OCI-LY7 (cell line): ENCODE measurements at regions not wholly inside any gene's neighbourhood (a gene's known extent, or its start where the extent isn't known, plus 50 kb on each side); places are given as distances from the start of the nearest gene placed in this dataset.

Experiments
- BruUV-seq: library from RNA; stranded (reverse); fragments of 400-500 nt; replicated peaks from 2 replicates; lab custom pipeline; 2021; lab: Mats Ljungman, UMichigan
- CTCF ChIA-PET: fragments of 300-600 bp; sonication (Branson Sonifier 250); formaldehyde crosslinking; loops from one replicate; lab custom pipeline; 2022; ENCODE audit warnings: antibody characterized with exemption; ENCODE audit not compliant: unreplicated experiment; lab: Charles Lee
- POLR2A ChIA-PET: fragments of 300-600 bp; sonication (Branson Sonifier 250); formaldehyde crosslinking; loops from one replicate; lab custom pipeline; 2022; ENCODE audit warnings: antibody characterized with exemption; lab: Charles Lee
- DNase-seq: peaks from one replicate; pipeline ENCODE4 v3.0.0-alpha.2; 2015; ENCODE audit warnings: low spot score
- H2AFZ ChIP-seq: fragments of 200-600 bp; sonication (generic), shearing (Covaris generic); 2 replicates; pipeline ENCODE4 v1.6.1; 2014; ENCODE audit warnings: mild to moderate bottlenecking, antibody characterized with exemption, low read length, moderate library complexity
- H3K27ac ChIP-seq: fragments of 200-600 bp; sonication (generic); 2 replicates; pipeline ENCODE4 v1.5.1; 2014; ENCODE audit warnings: mixed run types, low read depth, mild to moderate bottlenecking, moderate library complexity, low read length, inconsistent platforms; ENCODE audit not compliant: poor library complexity, severe bottlenecking
- H3K36me3 ChIP-seq: fragments of 200-600 bp; sonication (generic); 2 replicates; pipeline ENCODE4 v1.6.1; 2014; ENCODE audit warnings: mild to moderate bottlenecking, antibody characterized with exemption, low read length, moderate library complexity, mixed read lengths; ENCODE audit not compliant: insufficient read depth
- H3K4me1 ChIP-seq: fragments of 200-600 bp; sonication (generic); 2 replicates; pipeline ENCODE4 v1.5.1; 2014; ENCODE audit warnings: mild to moderate bottlenecking, low read length; ENCODE audit not compliant: insufficient read depth, poor library complexity, severe bottlenecking
- H3K4me2 ChIP-seq: fragments of 200-600 bp; sonication (generic); 2 replicates; pipeline ENCODE4 v1.6.1; 2014; ENCODE audit warnings: mild to moderate bottlenecking, low read length
- H3K4me3 ChIP-seq: fragments of 200-600 bp; sonication (generic); 2 replicates; pipeline ENCODE4 v1.5.1; 2014; ENCODE audit warnings: mild to moderate bottlenecking, low read depth, low read length; ENCODE audit not compliant: poor library complexity, severe bottlenecking
- H3K79me2 ChIP-seq: fragments of 200-600 bp; sonication (generic); 2 replicates; pipeline ENCODE4 v1.6.1; 2016; ENCODE audit warnings: low read depth, mild to moderate bottlenecking, low read length, moderate library complexity, mixed read lengths; ENCODE audit not compliant: insufficient read depth
- H3K9me2 ChIP-seq: fragments of 200-600 bp; sonication (generic); 2 replicates; pipeline ENCODE4 v1.6.1; 2016; ENCODE audit warnings: mild to moderate bottlenecking, low read length, mixed read lengths; ENCODE audit not compliant: insufficient read depth
- H3K9me3 ChIP-seq: fragments of 200-600 bp; sonication (generic); 2 replicates; pipeline ENCODE4 v1.6.1; 2014; ENCODE audit warnings: mild to moderate bottlenecking, mixed run types, low read length, mixed read lengths
- H4K20me1 ChIP-seq: fragments of 200-600 bp; sonication (generic); 2 replicates; pipeline ENCODE4 v1.6.1; 2014; ENCODE audit warnings: mild to moderate bottlenecking, antibody characterized with exemption, low read length, moderate library complexity, mixed read lengths; ENCODE audit not compliant: insufficient read depth
- EZH2phosphoT487 ChIP-seq: fragments of 200-600 bp; sonication (generic); IDR thresholded peaks from 2 replicates; pipeline ENCODE4 v1.6.1; 2018; ENCODE audit warnings: low read depth, borderline replicate concordance, mild to moderate bottlenecking, mixed run types, antibody characterized with exemption, low read length, moderate library complexity, mixed read lengths
- intact Hi-C: fragments of 100-400 bp; cut with micrococcal nuclease; formaldehyde crosslinking; loops from one replicate; pipeline ENCODE4 v1.10.0; 2022; ENCODE audit not compliant: unreplicated experiment
- TF ChIP-seq, protein P1 (sequence below): fragments of 200-600 bp; sonication (generic); conservative IDR thresholded peaks from 2 replicates; pipeline ENCODE4 v1.5.1; 2014; ENCODE audit warnings: mild to moderate bottlenecking, antibody characterized with exemption, low read length, moderate library complexity, mixed read lengths

DNA sequence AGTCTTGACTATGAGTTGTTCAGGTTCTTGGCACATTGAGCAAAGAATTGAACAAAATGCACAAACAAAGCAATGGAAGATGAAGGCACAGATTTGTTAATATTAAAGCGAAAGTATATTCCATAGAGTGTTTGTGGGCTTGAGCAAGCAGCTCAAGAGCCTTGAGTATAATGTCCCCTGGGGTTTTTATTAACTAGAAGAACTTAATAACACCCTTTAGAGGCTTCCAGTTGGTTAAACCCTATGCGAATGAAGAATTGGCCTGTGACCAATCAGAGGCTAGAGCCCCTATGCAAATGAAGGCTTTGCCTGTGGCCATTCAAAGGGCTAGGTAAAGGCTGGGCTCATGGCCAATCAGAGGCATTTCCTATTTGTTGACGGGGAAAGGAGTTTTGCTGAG lies 135.3 kb upstream of the IL12B start:
- Histone ChIP-seq H3K9me2 (no peaks in the 10 kb centered on the region), H2AFZ (no peak overlapping the region), H3K36me3 (no peaks in the 10 kb centered on the region), H3K79me2 (no peaks in the 10 kb centered on the region), H3K9me3 (no peaks in the 10 kb centered on the region), H3K4me1 (no peaks in the 10 kb centered on the region), H3K4me2 (no peak overlapping the region), H4K20me1 (no peaks in the 10 kb centered on the region), H3K4me3 (no peak overlapping the region), H3K27ac (no peak overlapping the region)
- intact Hi-C loops = no loop called here
- BruUV-seq = no TSS peak
- CTCF ChIA-PET = no interaction called here
- no peak for TF ChIP-seq EZH2phosphoT487
- TF ChIP-seq, protein P1, sequence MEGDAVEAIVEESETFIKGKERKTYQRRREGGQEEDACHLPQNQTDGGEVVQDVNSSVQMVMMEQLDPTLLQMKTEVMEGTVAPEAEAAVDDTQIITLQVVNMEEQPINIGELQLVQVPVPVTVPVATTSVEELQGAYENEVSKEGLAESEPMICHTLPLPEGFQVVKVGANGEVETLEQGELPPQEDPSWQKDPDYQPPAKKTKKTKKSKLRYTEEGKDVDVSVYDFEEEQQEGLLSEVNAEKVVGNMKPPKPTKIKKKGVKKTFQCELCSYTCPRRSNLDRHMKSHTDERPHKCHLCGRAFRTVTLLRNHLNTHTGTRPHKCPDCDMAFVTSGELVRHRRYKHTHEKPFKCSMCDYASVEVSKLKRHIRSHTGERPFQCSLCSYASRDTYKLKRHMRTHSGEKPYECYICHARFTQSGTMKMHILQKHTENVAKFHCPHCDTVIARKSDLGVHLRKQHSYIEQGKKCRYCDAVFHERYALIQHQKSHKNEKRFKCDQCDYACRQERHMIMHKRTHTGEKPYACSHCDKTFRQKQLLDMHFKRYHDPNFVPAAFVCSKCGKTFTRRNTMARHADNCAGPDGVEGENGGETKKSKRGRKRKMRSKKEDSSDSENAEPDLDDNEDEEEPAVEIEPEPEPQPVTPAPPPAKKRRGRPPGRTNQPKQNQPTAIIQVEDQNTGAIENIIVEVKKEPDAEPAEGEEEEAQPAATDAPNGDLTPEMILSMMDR = no peak
- POLR2A ChIA-PET = no interaction called here
- DNase-seq = no peak

DNA sequence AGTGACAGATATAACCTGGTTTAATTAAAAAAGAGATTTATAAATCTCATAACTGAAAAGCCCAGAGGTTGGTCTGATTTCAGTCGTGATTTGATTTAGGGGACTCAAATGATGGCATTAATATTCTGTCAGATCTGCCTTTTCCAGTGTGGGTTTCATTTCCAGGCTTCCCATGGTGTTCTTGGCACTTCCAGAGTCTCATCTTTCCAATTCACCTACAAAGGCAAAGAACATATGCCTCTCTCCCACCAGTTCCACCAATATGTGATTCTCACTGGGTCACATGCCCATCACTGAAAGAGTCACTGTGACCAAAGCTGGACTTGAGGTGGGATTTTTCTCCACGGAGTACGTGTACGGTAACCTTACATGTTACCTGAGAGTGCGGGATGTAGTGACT lies 137.4 kb upstream of the IL12B start:
- BruUV-seq = no TSS peak
- no peak for TF ChIP-seq EZH2phosphoT487
- TF ChIP-seq, protein P1 = no peak

DNA sequence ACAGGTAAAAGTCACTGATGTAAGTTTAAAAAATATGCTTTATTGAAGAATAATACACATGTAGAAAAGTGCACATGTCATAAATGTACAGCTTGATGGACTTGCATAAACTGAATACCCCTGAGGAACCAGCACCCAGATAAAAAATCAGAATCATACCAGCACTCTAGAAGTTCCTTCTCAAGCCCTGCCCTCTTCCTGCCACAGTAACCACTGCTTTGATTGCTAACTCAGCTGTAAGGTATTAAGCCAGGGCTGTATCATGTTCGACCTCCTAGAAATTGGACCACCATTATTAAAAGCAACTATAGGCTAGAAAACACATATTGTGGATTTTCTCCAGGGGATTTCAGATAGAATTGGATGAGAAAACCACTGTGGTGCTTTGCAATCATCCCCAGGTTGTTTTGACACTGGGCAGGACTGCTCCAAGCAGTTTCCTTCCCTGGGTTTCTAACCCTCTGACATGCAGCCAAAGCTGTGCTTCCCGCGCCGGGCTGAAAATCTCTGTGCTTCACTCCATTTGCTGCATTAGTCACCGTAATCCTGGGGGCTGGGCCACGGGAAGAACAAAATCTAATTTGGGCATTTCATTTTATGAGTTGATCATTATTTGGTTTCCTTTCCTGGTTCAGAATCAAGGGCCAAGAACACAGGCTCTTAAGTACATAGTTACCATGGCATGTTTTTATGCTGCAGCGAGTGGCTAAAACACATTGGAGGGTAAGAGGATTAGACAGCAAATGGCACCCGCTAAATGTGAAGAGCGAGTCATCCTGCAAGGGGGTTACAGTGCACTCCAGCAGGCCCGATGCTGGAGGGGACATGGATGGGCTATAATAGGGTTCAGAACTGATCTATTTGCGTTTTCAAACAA lies 139.4 kb upstream of the IL12B start:
- ChIA-PET CTCF (no interaction called here), POLR2A (no interaction called here)
- no TSS peak for BruUV-seq
- H3K4me3 ChIP-seq = no peak overlapping the region
- H3K4me2 ChIP-seq = no peak overlapping the region
- H3K9me3 ChIP-seq = peaks cover 3% of the 10 kb centered on the region; the same call in 1 of the 2 replicates
- H2AFZ ChIP-seq = no peak overlapping the region
- no peaks in the 10 kb centered on the region for H4K20me1 ChIP-seq
- H3K4me1 ChIP-seq = no peaks in the 10 kb centered on the region
- no peaks in the 10 kb centered on the region for H3K36me3 ChIP-seq
- intact Hi-C loops = no loop called here
- H3K9me2 ChIP-seq = no peaks in the 10 kb centered on the region
- no peak overlapping the region for H3K27ac ChIP-seq
- TF ChIP-seq, protein P1 = no peak
- no peak for TF ChIP-seq EZH2phosphoT487
- no peaks in the 10 kb centered on the region for H3K79me2 ChIP-seq
- no peak for DNase-seq

More for the DNA sequence above, 137.4 kb upstream of the IL12B start:
- Histone ChIP-seq H3K9me3 (no peaks in the 10 kb centered on the region), H3K79me2 (no peaks in the 10 kb centered on the region), H3K36me3 (no peaks in the 10 kb centered on the region), H3K9me2 (no peaks in the 10 kb centered on the region), H2AFZ (no peak overlapping the region), H3K4me2 (no peak overlapping the region), H3K4me3 (no peak overlapping the region), H3K27ac (no peak overlapping the region), H4K20me1 (no peaks in the 10 kb centered on the region), H3K4me1 (no peaks in the 10 kb centered on the region)
- intact Hi-C loops = no loop called here
- DNase-seq = no peak
- ChIA-PET CTCF (no interaction called here), POLR2A (interaction anchor here (0.6 kb wide), 1 partner anchor 67 kb away, joined by 6 read pairs; no protein-coding TSS in a partner anchor)
